Epithelial cell of proximal tubule (primary cell): ENCODE measurements at regions not wholly inside any gene's neighbourhood (a gene's known extent, or its start where the extent isn't known, plus 50 kb on each side); places are given as distances from the start of the nearest gene placed in this dataset.

Source experiments
- DNase-seq: peaks from one replicate; pipeline ENCODE4 v3.0.0-alpha.2; 2011; ENCODE audit warnings: low read depth
- H3K4me3 ChIP-seq: 2 replicates; pipeline ENCODE4 v1.5.1; 2011; ENCODE audit warnings: low read depth, mild to moderate bottlenecking, low read length
- CTCF ChIP-seq: conservative IDR thresholded peaks from 2 replicates; pipeline ENCODE4 v1.5.1; 2012; ENCODE audit warnings: low read depth, mild to moderate bottlenecking, low read length

- no peak for TF ChIP-seq CTCF
- no peak for DNase-seq
- no peak overlapping the region for H3K4me3 ChIP-seq
These were observed 346.4 kb upstream of the NPSR1 start for GRCh38 chr7:34311591-34311990.

GRCh38 chr7:34312624-34313023 lies 345.4 kb upstream of the NPSR1 start:
- no peak for DNase-seq
- no peak for TF ChIP-seq CTCF
- H3K4me3 ChIP-seq, result no peak overlapping the region

- no peak overlapping the region for H3K4me3 ChIP-seq
- no peak for TF ChIP-seq CTCF
- no peak for DNase-seq
These were observed 344.7 kb upstream of the NPSR1 start for GRCh38 chr7:34313289-34313688.

GRCh38 chr7:34315032-34315431 lies 343.0 kb upstream of the NPSR1 start:
- no peak for TF ChIP-seq CTCF
- DNase-seq, result no peak
- no peak overlapping the region for H3K4me3 ChIP-seq

- no peak for TF ChIP-seq CTCF
- no peak for DNase-seq
These were observed 341.0 kb upstream of the NPSR1 start for GRCh38 chr7:34317039-34317438.

GRCh38 chr7:34320412-34320811 lies 337.6 kb upstream of the NPSR1 start:
- TF ChIP-seq CTCF, result no peak
- DNase-seq, result no peak
- H3K4me3 ChIP-seq, result no peak overlapping the region

More at GRCh38 chr7:34317039-34317438, 341.0 kb upstream of the NPSR1 start:
- no peak overlapping the region for H3K4me3 ChIP-seq

GRCh38 chr7:34320926-34321661 lies 336.9 kb upstream of the NPSR1 start:
- TF ChIP-seq CTCF, result peak; percentile 94
- DNase-seq, result no peak
- H3K4me3 ChIP-seq, result peak overlapping the region; percentile 31
